C4-2B (cell line): ENCODE measurements at regions not wholly inside any gene's neighbourhood (a gene's known extent, or its start where the extent isn't known, plus 50 kb on each side); places are given as distances from the start of the nearest gene placed in this dataset.

Source experiments
- CTCF ChIP-seq: fragments of 450-650 bp; conservative IDR thresholded peaks from 2 replicates; pipeline ENCODE4 v1.5.1; 2017; ENCODE audit warnings: mild to moderate bottlenecking
- ZFX ChIP-seq: fragments of 450-650 bp; IDR thresholded peaks from 2 replicates; pipeline ENCODE4 v1.6.1; 2017

- TF ChIP-seq CTCF = no peak
- TF ChIP-seq ZFX = no peak
These were observed 57.7 kb upstream of the MAST4 start for GRCh38 chr5:66538531-66538930.
